SU-DHL-6 (cell line): ENCODE measurements at regions not wholly inside any gene's neighbourhood (a gene's known extent, or its start where the extent isn't known, plus 50 kb on each side); places are given as distances from the start of the nearest gene placed in this dataset.

Experiments
- H2AFZ ChIP-seq: fragments of 200-600 bp; sonication (generic); 2 replicates; pipeline ENCODE4 v1.6.1; 2014; ENCODE audit warnings: low read depth, mild to moderate bottlenecking, moderate library complexity, mixed read lengths, antibody characterized with exemption, low read length; ENCODE audit not compliant: severe bottlenecking
- H3F3A ChIP-seq: fragments of 200-600 bp; shearing (Covaris generic); 2 replicates; pipeline ENCODE4 v1.6.0; 2016; ENCODE audit warnings: antibody characterized with exemption, mild to moderate bottlenecking; ENCODE audit not compliant: insufficient read depth
- H3K27ac ChIP-seq: fragments of 200-600 bp; sonication (generic); 2 replicates; pipeline ENCODE4 v1.5.1; 2016; ENCODE audit warnings: low read depth, mild to moderate bottlenecking, low read length, moderate library complexity, mixed read lengths
- H3K27me3 ChIP-seq: fragments of 200-600 bp; sonication (generic), shearing (Covaris generic); 2 replicates; pipeline ENCODE4 v1.6.0; 2014; ENCODE audit warnings: mild to moderate bottlenecking, low read length
- H3K36me3 ChIP-seq: fragments of 200-600 bp; sonication (generic); 2 replicates; pipeline ENCODE4 v1.6.1; 2014; ENCODE audit warnings: mild to moderate bottlenecking, low read length, mixed read lengths
- H3K4me2 ChIP-seq: fragments of 300-600, 200-600 bp; shearing (Covaris generic), sonication (generic); 2 replicates; pipeline ENCODE4 v1.6.0; 2014; ENCODE audit warnings: low read length, low read depth, mild to moderate bottlenecking; ENCODE audit not compliant: poor library complexity, severe bottlenecking
- H3K4me3 ChIP-seq: fragments of 200-600 bp; sonication (generic); 2 replicates; pipeline ENCODE4 v1.5.1; 2014; ENCODE audit warnings: antibody characterized with exemption, low read length, mild to moderate bottlenecking, mixed read lengths; ENCODE audit not compliant: insufficient read depth, poor library complexity, severe bottlenecking
- H3K79me2 ChIP-seq: fragments of 200-600 bp; sonication (generic); 2 replicates; pipeline ENCODE4 v1.6.1; 2014; ENCODE audit warnings: mild to moderate bottlenecking, low read length, moderate library complexity; ENCODE audit not compliant: insufficient read depth
- H3K9ac ChIP-seq: fragments of 200-600 bp; sonication (generic); 2 replicates; pipeline ENCODE4 v1.7.0; 2014; ENCODE audit warnings: mild to moderate bottlenecking, low read length
- H3K9me2 ChIP-seq: fragments of 200-600 bp; sonication (generic); replicated peaks from 2 replicates; pipeline ENCODE4 v1.6.1; 2014; ENCODE audit warnings: low read length; ENCODE audit not compliant: insufficient read depth
- H3K9me3 ChIP-seq: fragments of 200-600 bp; sonication (generic); 2 replicates; pipeline ENCODE4 v1.6.1; 2014; ENCODE audit warnings: low read length, mixed read lengths; ENCODE audit not compliant: insufficient read depth
- H4K20me1 ChIP-seq: fragments of 200-600 bp; sonication (generic); 2 replicates; pipeline ENCODE4 v1.6.1; 2014; ENCODE audit warnings: low read depth, mild to moderate bottlenecking, antibody characterized with exemption, low read length, moderate library complexity, mixed read lengths
- EZH2phosphoT487 ChIP-seq: fragments of 200-600 bp; sonication (generic), shearing (Covaris generic); conservative IDR thresholded peaks from 2 replicates; pipeline ENCODE4 v1.6.1; 2018; ENCODE audit warnings: mild to moderate bottlenecking, antibody characterized with exemption, low read length, moderate library complexity, mixed read lengths
- TF ChIP-seq, protein P1 (sequence below): fragments of 200-600 bp; sonication (generic); IDR thresholded peaks from one replicate; pipeline ENCODE4 v1.5.1; 2017; ENCODE audit warnings: antibody characterized with exemption, mild to moderate bottlenecking, low read length, moderate library complexity; ENCODE audit not compliant: insufficient read depth, poor library complexity, severe bottlenecking

DNA sequence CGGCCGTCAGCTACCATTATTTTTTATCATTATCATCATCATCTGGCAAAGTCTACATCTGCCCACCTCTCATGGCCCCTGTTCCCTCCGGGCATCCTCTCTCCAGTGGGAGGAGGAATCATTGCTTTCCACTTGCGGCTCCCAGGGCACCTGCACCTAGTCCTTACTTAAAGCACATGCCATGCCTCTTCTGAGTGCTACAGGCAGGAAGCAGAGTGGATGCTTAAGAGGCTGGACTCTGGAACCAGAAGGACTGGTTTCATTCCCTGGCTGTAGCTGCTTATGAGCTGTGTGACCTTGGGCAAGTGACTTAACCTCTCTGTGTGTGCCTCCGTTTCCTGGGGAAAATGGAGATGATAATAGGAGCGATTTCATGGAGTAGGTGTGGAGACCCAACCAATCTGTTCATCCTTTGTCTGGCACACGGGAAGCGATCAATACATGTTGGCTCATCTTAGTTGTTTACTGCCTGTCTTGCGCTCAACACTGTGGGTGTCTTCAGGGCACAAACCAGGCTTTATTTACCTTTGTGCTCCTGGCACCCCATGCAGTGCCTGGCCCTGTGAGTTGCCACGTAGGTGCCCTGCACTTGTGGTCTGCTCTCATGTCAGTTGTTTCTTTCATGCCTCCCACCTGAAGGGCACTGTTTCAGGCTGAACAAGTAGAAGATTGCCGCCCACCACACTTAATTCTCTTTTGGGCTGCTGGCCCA is 317.0 kb upstream of the SULF2 start:
- H3K27me3 ChIP-seq, result no peaks in the 10 kb centered on the region
- no peak overlapping the region for H3K4me2 ChIP-seq
- no peaks in the 10 kb centered on the region for H3K9me2 ChIP-seq
- H3K9ac ChIP-seq, result no peak overlapping the region
- no peak overlapping the region for H3K4me3 ChIP-seq
- no peaks in the 10 kb centered on the region for H3K79me2 ChIP-seq
- no peak overlapping the region for H3K27ac ChIP-seq
- no peak overlapping the region for H2AFZ ChIP-seq
- TF ChIP-seq EZH2phosphoT487, result no peak
- TF ChIP-seq, protein P1, sequence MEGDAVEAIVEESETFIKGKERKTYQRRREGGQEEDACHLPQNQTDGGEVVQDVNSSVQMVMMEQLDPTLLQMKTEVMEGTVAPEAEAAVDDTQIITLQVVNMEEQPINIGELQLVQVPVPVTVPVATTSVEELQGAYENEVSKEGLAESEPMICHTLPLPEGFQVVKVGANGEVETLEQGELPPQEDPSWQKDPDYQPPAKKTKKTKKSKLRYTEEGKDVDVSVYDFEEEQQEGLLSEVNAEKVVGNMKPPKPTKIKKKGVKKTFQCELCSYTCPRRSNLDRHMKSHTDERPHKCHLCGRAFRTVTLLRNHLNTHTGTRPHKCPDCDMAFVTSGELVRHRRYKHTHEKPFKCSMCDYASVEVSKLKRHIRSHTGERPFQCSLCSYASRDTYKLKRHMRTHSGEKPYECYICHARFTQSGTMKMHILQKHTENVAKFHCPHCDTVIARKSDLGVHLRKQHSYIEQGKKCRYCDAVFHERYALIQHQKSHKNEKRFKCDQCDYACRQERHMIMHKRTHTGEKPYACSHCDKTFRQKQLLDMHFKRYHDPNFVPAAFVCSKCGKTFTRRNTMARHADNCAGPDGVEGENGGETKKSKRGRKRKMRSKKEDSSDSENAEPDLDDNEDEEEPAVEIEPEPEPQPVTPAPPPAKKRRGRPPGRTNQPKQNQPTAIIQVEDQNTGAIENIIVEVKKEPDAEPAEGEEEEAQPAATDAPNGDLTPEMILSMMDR, result no peak
- H3F3A ChIP-seq, result no peaks in the 10 kb centered on the region
- no peaks in the 10 kb centered on the region for H3K36me3 ChIP-seq
- H3K9me3 ChIP-seq, result no peaks in the 10 kb centered on the region
- H4K20me1 ChIP-seq, result no peaks in the 10 kb centered on the region

DNA sequence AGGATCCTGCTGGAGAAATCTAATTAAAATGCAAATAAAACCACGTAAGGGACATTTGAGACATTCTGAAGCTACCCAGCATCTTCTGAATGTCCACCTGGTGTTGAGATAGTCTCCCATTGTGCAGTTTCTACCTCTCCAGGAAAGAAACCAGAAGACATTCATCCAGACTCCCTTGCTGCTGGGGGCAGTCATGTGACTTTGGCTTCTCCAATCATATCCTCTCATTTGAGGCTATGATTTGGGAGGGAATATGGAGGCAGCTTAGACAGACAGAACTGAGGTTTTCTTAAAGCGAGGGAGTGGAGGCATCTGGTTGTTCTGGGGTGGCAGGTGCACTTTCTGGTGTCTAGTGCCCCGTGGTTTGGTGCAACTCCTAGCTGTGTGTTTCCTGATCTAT is 315.2 kb upstream of the SULF2 start:
- Histone ChIP-seq H3K79me2 (no peaks in the 10 kb centered on the region), H3K4me2 (no peak overlapping the region), H2AFZ (no peak overlapping the region), H4K20me1 (no peaks in the 10 kb centered on the region), H3K27ac (no peak overlapping the region), H3K4me3 (no peak overlapping the region), H3K9me2 (no peaks in the 10 kb centered on the region), H3F3A (no peaks in the 10 kb centered on the region), H3K9me3 (no peaks in the 10 kb centered on the region), H3K27me3 (no peaks in the 10 kb centered on the region), H3K9ac (no peak overlapping the region), H3K36me3 (no peaks in the 10 kb centered on the region)
- no peak for TF ChIP-seq EZH2phosphoT487
- TF ChIP-seq, protein P1, result no peak

DNA sequence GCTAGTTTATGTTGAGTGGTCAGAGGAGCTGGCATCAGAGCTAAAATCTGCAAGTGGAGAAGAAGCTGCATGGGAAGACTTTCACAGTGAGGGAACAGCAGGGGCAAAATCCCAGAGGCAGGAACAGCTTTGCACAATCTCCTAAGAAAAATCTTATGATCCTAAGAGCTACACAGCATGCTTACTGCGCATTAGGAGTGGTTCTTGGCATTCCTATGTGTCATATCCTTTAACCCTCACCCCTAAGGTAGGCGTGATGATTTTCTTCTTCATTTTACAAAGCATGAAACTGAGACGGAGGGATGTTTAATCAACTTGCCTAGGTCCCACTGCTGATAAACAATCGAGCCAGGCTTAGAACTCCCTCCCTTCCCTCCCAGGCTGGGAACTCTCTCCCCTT is 313.6 kb upstream of the SULF2 start:
- Histone ChIP-seq H3K27ac (no peak overlapping the region), H3K4me2 (no peak overlapping the region)

More for the DNA sequence above, 313.6 kb upstream of the SULF2 start:
- no peaks in the 10 kb centered on the region for H3K27me3 ChIP-seq
- H3K36me3 ChIP-seq, result no peaks in the 10 kb centered on the region
- H3K4me3 ChIP-seq, result no peak overlapping the region
- TF ChIP-seq, protein P1, result no peak
- TF ChIP-seq EZH2phosphoT487, result no peak
- H3K9me2 ChIP-seq, result no peaks in the 10 kb centered on the region
- no peaks in the 10 kb centered on the region for H3F3A ChIP-seq
- no peaks in the 10 kb centered on the region for H3K9me3 ChIP-seq
- H2AFZ ChIP-seq, result no peak overlapping the region
- no peak overlapping the region for H3K9ac ChIP-seq
- no peaks in the 10 kb centered on the region for H4K20me1 ChIP-seq
- H3K79me2 ChIP-seq, result no peaks in the 10 kb centered on the region
